GM19372 (cell line): ENCODE measurements at regions not wholly inside any gene's neighbourhood (a gene's known extent, or its start where the extent isn't known, plus 50 kb on each side); places are given as distances from the start of the nearest gene placed in this dataset.

Experiments
- ATAC-seq: cut with Tn5 transposase; IDR thresholded peaks from one replicate; pipeline ENCODE4 v1.9.1; 2021; ENCODE audit warnings: mild to moderate bottlenecking, low read depth, moderate library complexity; ENCODE audit not compliant: unreplicated experiment

DNA sequence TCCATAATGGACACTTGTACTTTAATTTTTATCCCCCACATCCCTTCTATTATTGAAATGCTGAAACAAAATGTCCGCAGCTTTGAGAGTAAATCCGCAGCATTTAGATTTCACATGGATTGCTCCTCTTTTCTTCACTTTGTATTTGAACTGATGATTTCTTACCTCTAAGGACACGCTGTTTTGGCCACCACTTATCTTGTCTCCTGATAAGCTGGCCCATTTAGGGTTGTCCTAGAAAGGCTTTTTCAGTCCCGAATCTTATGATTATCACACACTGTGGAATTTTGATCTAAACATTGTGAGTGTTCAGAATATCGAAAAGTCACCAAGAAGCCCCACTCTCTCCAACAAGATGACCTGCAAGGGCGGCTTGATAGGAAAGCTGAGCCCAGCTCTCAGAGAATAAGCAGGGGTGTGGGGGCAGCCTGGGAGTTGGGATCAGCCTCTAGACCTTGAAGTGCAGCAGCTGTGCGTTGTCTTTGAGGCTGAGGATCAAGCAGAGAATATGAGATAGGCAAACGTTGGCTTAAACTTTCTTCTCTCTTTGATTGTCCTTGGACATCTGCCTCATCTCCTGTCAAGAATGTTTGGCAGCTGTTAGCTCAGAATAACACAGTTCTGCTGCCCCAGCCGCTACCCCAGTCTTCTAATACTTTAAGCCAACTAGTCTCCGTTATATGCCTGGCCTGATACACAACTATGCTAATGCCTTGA is 399.7 kb upstream of the NR2F2 start:
- no peak for ATAC-seq

DNA sequence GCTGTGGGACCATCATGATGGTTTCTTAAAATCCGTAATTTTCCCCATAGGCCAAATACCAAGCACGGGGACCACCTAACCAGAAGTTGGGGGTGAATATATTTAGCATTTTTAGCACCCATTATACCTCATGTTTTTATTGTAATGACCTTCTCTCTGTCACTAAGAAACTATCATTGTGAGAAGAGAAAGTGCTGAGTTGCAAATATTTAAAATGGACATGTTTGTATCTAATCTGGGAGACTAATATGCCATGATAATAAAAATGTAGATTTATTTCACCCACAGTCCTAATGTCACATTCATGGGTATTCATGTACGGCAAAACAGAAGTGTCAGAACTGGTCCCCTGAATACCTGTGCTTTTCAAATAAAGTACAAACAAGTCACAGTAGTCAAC is 398.9 kb upstream of the NR2F2 start:
- ATAC-seq: no peak

DNA sequence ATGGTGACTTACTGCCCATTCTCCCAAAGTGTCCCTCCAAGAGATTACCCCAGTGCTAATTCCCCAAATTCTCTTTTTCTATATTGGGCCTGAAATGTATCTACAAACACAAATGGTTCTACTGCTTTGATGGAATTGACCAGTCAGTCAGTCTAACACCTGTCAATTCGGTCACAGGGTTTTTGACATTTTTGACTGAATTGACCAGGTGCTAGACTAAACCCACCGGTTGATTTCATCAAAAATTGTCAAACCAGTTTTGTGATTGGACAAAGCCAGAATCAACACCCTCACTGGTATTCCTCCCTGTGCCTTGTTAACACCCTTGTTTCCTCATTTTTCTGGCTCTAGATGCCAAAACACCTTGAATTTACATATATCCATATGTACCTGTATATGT is 398.4 kb upstream of the NR2F2 start:
- no peak for ATAC-seq

DNA sequence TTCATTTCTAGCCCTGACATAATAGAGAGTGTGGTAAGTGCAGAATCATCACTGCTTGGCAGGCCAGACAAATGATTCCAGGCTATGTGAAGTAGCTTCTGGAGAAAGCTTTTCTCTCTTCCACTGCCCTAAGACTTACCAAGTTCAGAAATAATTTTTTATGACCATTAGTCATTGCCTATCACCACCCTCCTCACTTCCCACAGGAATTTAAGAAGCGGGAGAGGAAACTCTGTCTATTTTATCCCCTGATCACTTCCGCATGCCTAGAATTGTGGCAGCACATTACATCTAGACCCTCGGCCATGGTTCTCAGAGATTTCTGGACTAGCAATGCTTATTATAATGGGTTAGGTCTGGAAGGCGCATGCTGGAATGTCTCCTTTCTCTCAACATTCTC is 397.8 kb upstream of the NR2F2 start:
- ATAC-seq: no peak

DNA sequence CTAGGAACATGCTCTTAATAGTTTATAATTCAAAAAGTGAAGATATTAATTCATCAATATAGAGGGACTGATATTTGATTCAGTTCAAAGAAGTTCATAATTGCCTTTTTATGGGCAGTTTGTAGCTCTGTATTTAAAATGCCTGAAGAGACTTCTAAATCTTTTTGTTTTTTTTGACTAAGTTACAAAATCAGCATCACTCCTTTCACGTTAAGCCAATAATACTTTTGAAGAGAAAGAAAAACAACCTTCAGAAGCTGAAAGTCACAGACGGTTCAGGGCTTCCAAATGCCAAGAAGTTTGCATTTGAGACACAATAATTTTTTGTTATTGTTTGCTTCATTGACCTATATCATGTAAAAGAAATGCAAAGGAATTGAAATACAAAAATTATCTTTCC is 394.6 kb upstream of the NR2F2 start:
- no peak for ATAC-seq

DNA sequence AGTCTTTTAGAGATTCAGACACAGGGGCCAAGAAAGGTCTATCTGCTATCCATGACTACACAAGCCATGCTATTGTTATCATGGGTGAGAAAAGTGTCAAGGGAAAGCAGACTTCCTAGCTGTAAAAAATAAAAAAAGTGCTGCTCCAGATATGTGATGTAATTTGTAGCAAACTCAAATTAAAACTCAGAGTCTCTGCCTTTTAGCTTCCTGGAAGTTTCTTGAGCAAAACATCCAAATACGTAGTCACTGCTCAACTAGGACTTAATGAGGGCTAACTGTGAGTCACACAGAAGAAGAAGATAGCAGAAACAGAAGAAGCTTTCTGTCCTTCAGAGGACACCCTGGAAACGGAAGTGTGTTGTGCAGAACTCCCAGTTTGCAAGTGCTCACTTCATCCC is 393.4 kb upstream of the NR2F2 start:
- ATAC-seq: no peak

DNA sequence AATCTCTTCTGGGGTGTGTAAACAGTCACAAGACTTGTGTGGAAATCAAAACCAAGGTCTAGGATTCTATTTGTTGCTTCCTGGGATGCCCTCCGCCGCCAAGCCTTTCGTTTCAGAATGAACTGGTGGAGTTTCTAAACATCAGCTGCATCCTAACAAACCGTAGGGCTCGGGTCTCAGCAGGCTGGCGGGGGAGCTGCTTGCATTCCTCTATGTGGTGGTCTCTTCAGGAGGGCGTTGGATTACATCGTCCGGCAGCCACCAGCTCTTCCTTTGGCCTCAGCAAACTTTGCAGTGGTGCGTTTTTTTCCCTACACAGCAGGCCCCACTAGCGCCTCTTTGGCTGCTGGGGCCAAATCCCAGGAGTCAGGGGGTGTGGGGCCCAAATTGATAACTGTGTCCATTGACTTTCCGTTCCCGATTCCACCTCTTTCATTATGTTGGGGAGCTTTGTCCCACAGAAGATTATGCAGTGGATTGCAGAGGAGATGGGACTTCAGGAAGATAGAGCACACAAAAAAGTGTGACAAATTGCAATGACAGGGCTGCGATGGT is 390.0 kb upstream of the NR2F2 start:
- ATAC-seq: no peak

DNA sequence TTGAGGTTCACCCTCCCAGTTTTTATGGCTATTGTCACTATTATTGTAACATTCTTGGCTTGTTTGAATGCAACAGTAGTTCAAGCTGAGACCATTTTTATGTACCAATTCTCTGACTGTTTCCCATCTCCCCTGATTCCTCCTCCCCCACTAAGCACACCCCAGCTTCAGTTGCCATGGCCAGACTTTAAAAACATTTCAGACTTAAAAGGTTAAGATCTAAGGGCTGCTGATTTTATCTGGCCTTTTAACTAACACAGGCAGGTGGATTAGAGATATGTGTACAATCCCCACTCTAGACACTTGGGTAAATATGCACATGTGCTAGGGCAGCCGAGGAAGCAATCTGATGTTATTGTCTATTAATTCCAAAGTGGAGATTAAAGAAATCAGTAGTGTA is 386.3 kb upstream of the NR2F2 start:
- ATAC-seq: no peak

DNA sequence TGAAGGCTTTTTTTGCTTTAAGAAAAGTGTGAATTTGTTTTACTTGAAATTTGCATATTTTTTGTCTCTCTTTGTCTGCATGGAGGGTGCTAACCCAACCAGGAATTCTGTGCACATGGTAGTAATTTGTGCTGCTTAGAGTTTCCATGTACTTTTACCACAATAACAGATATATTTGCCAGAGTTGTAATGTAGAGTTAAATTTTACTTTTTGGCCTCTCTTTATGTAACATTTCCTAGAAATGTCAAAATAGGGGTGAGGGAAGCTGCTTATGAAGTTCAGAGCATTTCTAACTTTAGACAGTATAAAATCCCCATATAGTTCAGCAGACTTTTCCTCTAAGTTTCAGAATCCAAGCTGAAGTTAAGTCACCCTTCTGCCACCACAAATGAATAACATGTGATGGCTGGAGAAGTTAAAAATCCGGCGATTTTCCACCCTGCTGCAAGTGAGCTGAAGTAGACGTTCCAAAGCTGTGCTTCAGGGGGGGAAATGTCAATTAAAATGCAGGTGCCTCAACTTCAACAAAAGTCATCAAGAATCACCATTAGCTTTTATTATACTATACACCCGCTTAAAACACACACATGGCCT is 385.7 kb upstream of the NR2F2 start:
- ATAC-seq: no peak

DNA sequence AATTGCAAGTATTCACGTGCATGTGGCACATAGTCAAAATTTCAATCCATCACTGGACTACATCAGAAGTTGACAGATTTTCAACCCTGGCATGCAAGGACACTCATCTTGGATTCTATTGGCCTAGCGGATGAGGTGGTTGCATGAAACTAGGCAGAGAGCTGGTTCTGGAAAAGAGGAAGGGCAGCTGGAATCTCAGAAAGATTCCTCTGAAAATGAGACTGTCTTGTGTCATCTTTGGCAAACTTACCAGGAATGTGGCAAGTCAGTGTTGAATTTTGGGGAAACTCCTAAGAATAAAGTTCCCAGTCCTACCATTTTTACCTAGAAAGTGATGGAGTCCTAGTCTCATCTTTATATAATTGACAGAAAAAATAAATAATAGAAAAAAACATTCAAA is 384.3 kb upstream of the NR2F2 start:
- ATAC-seq: no peak

DNA sequence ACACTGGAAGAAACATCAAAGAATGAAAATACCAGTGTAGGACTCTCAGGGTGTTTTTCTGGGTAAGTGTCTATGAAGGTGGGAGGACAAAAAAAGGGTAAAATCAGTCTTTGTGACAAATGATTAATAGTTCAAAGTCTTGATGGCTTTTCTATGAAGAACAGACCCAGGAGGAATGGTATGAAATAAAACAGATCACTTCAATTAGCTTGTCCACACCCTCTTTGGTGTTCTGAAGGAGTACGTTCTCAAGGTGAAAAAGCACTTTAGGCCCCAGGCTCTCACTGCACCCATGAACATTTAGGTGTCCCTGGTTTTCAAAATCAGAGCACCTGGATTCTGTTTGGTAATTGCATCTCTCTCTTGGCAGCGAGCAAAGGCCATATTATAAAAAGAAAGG is 383.6 kb upstream of the NR2F2 start:
- no peak for ATAC-seq

DNA sequence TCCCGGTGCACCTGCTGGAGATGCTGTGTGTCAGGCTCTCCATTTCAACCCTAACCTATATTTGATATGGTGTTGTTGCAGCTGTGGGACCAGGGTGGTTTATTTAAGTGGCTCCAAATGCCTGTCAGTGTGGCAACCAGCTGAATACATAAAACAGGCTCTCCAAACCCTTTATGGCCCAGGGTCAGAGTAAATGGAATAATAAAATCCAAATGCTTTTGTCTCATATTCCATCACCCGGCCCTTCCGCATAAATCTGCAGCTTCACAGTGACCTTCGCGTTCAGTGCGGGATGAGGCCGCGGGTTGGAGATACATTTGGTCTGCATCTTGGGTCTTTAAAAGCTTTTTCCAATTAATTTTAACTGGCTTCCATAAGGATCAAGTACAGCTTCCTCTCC is 382.1 kb upstream of the NR2F2 start:
- no peak for ATAC-seq

DNA sequence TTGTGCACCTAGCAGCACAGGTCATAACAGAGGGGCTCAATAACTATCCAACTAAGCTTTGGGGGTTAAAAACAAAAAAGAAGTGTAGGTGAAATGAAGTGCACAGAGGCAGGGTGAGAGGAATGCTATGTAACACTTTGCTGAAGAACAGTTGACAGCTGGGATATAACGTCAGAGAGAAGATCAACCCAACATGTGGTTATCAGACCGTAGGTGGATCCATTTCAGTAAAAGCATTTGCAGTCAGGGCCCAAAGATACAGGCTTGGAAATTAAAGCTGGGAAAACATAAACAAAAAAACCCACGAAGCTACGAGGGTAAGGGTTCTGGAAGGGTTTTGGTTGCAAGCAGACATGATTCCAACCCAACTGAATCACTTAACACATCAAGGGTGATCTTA is 377.5 kb upstream of the NR2F2 start:
- no peak for ATAC-seq

DNA sequence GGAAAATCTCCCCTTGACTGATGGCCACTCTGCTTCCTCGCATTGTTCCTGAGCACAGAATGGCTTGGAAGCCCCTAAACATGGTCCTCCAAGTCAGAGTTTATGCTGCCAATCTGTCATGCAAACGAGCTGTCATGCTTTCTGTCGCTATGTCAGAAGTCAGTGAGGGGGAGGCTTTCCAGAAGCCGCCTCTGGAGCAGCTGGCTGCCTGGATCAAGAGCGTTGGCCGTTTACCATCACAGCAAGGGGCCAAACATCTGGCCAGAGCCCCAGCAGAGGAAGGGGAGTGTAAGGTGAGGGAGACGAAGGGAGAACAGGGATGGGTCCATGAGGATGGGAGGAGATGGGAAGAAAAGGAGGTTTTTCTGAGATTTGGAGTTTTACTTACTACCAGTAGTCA is 372.6 kb upstream of the NR2F2 start:
- ATAC-seq: no peak

DNA sequence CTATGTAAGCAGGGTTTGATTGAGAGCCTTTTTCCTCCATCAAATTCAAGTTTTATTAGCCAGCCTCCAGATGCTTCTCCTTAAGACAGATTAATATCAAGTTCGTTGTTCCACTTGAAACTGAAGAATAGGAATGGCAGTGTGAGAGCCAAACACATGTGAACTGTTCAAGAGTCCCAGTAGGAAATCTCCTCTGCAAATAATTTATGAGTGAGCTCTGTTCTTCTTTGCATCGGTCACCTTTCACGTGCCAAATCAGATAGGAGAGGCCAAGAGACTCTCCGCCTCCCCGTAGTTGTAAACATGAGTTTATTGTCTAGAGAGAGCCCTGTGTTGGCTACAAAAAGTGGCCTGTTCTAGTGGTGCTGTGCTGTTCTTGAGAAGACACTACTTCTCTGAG is 372.1 kb upstream of the NR2F2 start:
- no peak for ATAC-seq

DNA sequence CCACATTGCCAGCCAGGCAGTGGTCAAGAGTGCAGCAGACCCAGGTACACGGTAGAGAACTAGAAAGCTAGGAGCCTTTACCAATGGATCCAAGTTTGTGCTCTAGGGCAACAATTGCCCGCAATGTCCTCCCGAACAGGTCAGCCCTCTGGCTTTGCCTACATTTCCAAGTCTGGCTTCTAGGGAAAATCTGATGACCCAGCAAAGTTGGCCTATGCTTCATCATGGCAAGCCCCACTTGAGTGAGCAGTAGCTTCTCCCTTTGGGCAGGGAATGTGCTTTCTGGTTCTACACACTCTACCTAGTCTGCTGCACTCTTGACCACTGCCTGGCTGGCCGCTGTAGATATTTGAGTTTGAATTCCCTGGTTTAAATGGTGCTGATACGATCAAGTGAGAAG is 361.6 kb upstream of the NR2F2 start:
- no peak for ATAC-seq

DNA sequence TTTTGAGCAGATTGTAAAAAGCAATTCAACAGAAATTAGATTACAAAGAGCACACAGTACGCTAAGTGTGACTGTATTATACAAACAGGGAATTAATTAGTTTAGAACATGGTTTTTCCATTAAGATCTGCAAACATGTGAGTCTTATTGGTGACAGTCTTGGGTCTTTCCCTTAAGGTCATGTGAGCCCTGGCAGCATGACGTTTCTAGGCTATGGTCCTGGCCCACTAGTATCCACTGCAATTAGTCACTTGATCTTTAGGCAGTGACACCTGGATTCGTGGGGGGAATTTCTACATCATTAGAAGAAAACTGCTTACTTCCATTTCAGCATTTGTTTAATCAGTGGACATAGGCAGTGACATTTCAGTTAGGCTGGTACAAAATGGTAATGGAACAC is 360.2 kb upstream of the NR2F2 start:
- ATAC-seq: no peak

DNA sequence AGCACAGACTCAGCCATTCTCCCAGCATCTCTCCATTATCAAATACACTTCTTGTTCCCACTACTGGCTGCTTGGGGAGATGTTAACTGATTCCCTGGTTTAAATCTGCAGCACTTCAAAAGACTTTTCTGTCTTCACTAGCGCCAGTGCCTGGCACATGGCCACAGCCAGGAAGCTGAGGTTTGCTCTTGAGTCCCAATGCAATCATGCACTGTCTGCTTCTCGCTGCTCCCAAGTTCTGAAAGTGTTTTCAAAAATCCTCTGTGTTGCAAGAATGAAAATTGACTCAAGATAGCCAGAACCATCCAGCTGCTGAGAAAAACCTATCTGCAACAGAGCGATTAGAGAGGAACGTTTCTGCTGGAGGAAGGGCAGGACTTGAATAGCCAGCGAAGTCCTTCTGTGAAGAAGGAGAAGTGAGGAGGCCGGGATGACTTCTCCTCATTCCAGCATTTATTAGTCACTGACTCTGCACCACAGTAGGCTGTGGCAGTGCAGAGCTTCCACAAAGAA is 358.4 kb upstream of the NR2F2 start:
- ATAC-seq: no peak

DNA sequence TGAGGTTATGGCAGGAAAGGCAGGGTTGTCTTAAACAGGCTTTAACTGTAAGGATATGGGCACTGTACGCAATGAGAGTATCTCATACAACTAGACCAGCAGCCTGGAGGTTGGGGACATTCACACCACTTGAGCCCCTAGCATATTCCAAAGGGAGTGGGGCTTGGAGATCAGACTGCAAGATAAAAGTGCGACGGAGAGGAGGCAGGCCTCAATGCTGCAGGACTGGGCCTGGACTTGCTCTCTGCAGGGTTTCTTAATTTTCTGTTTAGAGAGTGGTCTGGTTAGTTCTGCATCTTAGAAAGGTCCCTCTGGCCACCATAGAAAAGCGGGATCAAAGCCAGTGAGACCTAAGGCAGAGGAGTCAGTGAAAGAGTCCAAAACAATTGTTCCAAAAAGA is 357.7 kb upstream of the NR2F2 start:
- no peak for ATAC-seq

DNA sequence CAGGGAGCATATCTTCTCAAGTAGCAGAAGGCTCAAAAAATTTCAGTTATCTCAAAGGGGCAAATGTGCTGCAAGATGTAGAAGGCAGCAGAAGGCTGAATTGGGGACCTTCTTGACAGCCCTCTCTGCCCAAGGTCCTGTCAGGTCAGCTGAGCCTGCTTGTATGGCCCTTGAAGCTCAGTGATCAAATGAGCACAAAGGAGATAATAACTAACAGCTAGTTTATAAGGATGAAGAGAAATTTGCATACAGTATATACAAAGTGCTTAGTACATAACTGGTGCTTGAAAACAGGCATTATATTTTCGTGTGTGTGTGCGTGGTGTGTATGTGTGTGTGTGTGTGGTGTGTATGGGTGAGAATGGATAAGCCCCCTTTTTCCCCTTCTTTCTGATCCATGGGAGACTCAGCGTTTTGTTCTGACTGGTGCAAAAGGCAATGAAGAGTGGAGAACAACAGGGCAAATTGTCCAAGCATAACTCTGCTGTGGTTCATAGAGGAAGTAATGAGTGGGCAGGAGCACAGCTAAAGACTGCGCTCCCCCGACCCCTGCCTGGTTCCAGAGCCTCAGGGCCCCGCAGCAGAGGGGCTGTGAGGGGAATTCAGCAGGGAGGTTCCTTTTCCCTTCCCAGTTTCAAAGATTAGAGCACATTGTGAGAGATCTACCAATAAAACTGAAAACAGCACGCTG is 356.8 kb upstream of the NR2F2 start:
- ATAC-seq: peak; percentile 68

DNA sequence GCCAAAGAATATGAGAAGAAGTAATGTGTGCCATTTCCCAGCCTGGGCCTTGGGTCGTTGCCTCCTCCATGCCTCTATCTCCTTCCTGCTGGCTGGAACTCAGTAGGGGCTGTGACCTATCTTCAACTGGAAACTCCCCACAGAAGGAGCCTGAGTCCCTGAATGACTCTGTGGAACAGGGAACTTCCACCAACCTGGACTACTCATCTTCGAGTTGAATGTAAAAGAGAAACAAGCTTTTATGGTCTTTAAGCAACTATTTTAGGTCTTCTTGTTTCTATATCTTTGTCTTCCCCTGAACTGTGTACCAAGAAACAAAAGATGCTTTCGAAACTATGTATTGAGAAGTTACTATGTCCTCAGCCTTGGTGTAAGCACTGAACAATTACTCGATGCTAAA is 355.3 kb upstream of the NR2F2 start:
- peak; percentile 46 for ATAC-seq

DNA sequence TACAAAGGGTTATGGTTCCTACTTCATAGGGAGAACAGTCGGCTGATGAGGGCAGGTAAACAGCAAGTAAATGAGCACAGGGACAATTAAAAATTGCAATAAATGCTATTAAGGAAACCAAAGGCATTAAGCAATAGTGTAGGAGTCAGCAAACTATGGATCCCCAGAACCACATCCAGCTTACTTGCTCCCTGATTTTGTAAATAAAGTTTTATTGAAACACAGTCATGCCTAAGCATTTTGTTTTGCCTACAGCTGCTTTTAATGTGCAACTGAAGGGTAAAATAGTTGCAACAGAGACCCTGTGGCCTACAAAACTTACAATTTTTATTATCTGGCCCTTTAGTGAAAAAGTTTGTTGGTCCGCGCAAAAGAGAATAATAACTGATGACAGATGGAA is 351.2 kb upstream of the NR2F2 start:
- no peak for ATAC-seq
